Activated CD4-positive, CD25-positive, alpha-beta regulatory T cell treated with anti-CD3 and anti-CD28 coated beads, Interleukin-2, amount 50 U/mL, for 24 hours (primary cell): ENCODE measurements at regions not wholly inside any gene's neighbourhood (a gene's known extent, or its start where the extent isn't known, plus 50 kb on each side); places are given as distances from the start of the nearest gene placed in this dataset.
"Not testable (repeated sequence)": the region's sequence is repeated elsewhere in the genome, so short reads cannot be mapped to it uniquely, and the experiment has no call there.

Experiments used
- ATAC-seq, 2 donors: fragments of 150-1000 bp; cut with Tn5 transposase; one replicate each; pipeline ENCODE4 v1.10.0; 2021; ENCODE audit warnings: mild to moderate bottlenecking in 1 of 2, moderate library complexity in 1 of 2

- no peak for ATAC-seq
Observed at GRCh38 chr3:22713936-22714335, 489.2 kb upstream of the UBE2E2 start.

DNA sequence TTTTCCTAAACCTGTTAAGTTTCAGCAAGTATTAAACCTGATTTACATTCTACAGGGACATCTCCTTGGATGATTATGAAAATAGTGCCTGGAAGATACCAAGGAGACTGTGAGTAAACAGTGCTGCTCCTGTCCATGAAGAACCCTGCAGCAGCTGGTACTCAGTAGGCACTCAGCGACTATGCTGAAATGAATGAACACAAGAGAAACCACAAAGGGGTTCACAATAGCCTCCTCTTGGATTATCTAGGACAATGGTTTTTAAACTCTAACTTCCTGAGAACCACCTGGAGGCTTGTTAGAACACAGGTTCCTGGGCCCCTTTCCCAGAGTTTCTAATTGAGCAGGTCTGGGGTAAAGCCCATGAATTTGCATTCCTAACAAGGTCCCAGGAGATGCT, 488.4 kb upstream of the UBE2E2 start:
- ATAC-seq = no peak

DNA sequence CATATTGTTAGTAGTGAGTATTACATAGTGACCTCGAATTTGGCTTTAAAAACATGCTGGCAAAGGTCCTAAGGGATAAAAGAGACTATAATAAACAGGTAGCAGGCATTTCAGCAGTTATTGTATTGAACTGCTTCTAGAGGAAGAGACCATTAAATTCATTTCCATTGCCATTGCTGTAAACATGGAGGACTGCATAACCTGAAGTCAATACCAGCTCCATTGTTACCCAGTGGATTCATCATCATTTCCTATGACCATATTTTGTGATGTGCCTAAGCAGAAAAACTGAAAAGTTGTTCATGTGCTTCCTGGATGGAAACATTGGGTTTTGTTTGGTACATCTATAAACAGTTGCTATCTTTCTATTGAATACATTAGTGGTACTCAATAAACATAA, 482.5 kb upstream of the UBE2E2 start:
- no peak for ATAC-seq

DNA sequence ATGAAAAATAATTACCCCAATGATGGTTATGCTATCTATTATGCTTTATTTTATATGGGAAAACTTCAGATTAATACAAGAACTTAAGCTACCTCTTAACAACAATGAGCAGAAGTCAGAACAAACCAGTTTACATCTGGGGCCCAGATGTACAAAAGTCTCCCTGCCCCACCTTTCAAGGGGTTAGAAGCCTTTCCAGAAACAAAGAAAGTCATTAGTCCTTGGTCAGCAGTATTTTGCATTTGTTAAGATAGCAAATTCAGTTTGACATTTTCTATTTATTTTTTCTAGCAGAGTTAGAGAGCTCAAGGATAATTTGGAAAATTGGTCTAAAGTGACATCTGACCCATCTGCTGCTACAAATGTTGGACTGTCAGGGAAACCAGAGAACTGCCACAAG, 478.7 kb upstream of the UBE2E2 start:
- no peak for ATAC-seq

DNA sequence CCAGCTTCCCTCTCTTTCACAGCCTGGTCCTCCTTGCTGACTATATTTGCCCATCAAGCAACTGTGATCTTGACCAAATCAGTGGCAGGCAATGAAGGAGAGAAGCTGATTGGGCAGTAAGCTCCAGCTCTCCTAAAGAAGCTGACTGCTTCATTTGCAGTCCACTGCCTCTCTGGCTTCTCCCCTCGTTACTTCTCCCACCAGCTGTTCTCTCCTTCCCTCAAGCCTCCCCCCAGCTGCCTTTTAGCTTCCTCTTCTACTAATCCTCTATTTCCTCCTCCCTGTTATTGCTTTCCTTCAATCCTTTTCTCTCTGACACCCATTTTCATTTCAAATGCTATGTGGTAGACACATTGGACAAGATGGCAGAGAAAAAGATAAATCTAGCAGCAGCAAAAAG, 474.7 kb upstream of the UBE2E2 start:
- ATAC-seq = no peak

GRCh38 chr3:22729212-22729611, 473.9 kb upstream of the UBE2E2 start:
- ATAC-seq = no peak

DNA sequence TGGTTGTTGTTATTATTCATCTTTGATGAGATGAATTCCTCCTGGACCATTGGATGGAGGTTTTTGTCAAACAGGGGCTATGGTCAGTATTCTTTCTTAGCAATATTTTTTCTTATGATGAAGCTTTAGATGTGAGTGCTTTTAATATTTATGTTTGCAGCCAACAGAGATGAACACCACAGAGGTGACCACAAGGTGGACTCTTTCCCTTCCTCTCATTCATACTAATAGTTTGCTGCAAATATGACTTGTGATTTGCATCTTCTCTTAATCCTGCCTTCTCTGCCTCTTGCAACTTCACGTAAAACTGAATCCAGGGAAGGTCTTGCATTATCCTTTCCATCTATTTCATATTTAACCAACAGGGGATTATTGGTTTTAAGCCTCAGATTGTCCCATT, 473.1 kb upstream of the UBE2E2 start:
- ATAC-seq = no peak

DNA sequence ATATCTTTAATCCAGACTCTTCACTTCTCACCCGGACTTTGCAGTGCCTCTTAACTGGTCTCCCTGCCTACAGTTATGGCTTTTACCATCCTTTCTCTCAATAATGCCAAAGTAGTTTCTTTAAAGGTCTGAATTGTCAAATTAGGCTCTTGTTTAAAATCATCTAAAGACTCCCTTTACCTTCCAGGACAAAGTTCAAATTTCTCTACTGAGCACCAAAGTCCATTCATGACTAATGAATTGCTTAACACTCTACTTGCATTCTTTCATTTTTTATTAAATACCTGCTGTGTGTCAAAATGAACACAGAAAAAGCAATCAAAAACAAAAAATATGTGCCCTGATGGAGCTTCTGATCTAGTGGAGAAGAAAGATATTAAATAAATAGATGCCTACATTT, 472.4 kb upstream of the UBE2E2 start:
- ATAC-seq = no peak

- no peak for ATAC-seq
Observed at GRCh38 chr3:22731901-22732300, 471.2 kb upstream of the UBE2E2 start.

GRCh38 chr3:22732641-22733040, 470.5 kb upstream of the UBE2E2 start:
- ATAC-seq = no peak

DNA sequence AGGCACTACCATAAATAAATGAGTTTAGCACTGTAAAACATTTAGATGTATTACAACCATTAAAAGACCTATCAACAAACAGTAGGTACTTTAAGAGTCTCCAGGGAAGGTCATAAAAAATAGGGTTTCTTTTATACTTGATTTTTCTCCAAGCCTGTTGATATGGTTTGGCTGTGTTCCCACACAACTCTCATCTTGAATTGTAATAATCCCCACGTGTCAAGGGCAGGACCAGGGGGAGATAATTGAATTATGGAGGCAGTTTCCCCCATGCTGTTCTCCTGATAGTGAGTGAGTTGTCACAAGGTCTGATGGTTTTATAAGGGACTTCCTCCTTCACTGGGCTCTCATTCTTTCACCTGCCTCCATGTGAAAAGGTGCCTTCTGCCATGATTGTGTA, 468.9 kb upstream of the UBE2E2 start:
- no peak for ATAC-seq

DNA sequence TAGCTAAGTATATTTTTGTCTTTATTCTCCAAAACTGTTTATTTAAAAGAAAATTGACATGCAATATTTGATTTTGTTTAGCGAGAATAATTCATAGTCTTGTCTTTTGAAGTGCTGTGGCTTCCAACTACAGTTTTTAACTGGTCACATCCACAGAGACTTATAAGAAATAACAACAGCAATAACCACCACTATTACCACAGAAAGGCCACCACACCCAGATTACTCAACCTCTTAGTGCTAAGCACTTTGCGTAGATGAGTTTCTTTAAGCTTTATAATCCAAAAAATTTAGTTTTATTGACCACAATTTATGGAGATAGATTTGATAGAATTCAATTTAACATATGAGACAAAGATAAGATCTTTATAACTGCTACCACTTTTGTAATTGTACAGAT, 468.4 kb upstream of the UBE2E2 start:
- ATAC-seq = no peak

- ATAC-seq = no peak
Observed at GRCh38 chr3:22735373-22735772, 467.8 kb upstream of the UBE2E2 start.

DNA sequence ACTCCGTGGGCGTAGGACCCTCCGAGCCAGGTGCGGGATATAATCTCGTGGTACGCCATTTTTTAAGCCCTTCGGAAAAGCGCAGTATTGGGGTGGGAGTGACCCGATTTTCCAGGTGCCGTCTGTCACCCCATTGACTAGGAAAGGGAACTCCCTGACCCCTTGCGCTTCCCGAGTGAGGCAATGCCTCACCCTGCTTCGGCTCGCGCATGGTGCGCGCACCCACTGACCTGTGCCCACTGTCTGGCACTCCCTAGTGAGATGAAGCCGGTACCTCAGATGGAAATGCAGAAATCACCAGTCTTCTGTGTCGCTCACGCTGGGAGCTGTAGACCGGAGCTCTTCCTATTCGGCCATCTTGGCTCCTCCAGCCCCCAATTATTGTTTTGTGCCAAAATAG, 459.7 kb upstream of the UBE2E2 start:
- ATAC-seq = not testable (repeated sequence)

DNA sequence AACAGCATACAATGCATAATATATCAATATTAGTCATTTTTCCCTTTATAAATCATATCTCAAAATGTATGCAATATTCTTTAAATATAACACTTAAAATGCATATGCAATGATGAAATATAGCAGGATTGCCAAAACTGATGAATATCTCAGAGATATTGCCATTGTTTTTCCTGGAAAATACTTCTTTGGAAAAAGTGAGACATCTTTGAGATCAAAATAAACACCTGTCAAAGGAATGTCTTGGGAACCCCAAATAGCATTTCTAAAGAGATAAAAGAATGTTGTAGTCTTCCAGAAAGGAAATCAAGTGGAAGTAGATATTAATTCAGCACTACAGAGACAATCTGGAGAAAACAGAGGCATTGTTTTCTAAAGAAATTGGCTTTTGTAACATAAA, 457.8 kb upstream of the UBE2E2 start:
- ATAC-seq = no peak

GRCh38 chr3:22746221-22746620, 456.9 kb upstream of the UBE2E2 start:
- no peak for ATAC-seq

DNA sequence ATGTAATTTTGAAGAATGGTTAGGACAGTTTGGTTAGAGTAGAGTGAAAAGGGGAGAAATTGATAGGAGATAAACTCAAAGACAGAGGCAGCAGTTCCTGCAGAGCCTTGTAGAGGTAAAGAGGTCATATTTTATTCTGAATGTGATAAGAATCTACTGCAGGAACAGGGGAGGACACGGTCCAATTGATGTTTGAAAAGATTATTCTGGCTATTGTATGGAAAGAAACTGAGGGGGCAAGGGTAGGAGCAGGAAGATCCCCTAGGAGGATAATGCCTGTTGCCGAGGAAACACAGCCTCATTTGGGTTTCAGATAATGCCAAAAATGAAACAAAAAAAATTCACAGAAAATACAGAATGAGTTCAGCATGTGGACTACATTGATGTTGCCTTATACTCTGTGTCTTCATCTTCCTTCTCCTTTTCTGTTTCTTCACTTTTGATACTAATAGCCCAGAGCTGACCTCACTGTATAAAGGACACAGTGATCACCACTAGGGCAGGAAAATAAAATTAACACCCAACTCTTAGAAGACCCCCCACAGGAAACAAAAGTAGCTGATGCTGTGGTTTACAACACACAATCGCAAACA, 454.6 kb upstream of the UBE2E2 start:
- ATAC-seq = no peak

GRCh38 chr3:22759636-22760310, 443.4 kb upstream of the UBE2E2 start:
- ATAC-seq = no peak

GRCh38 chr3:22765679-22766078, 437.4 kb upstream of the UBE2E2 start:
- no peak for ATAC-seq

DNA sequence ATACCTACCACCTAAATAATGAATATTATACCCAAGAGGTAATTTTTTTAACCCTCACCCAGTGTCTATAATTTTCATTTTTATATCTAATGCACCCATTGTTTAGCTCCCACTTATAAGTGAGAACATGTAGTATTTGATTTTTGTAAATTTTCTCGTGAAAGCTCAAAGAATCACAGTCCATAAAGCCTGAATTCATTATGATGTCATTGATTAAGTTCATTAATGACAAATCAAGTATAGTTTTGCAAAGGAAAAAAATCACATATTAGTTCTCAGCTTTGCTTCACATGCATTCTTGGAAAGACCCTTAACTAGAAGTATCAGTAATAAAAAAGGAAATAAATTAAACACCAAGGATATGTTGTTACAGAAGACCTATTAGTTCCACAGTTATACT, 425.3 kb upstream of the UBE2E2 start:
- no peak for ATAC-seq

DNA sequence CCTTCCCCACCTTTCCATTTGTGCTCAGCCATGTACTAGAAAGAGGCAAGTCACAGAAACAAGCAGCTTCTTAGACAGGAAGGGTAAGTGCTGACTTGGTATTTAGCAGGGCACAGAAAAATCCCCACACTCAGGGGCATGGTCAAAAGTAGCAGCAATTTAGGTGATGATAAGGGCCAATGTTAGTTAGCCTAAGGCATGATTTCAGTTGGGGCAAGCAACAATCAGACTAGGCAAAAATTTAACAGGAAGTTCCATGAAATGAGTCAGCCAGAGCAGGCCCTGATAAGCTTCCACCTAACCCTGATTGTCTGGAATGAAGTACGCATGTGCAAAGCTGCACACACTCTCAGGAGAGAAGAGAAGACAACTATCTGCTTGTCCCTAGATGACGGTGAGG, 423.4 kb upstream of the UBE2E2 start:
- no peak for ATAC-seq

DNA sequence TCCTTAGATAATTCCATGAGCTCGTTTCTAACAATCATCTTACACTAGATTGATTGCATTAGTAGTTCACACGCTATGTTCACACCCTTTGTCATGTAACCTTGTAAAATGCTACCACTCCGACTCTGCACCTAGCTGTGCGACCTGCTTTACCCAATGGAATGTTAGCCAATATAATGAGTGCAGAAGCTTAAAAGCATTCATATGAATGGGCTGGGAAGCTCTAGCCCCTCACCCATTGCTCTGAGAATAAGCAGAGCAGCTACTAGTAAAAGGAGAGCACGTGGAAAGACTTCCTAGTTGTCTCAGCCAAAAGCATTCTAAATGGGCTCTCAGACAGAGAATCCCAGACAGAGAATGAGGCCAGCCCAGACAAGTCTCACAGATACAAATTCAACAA, 410.6 kb upstream of the UBE2E2 start:
- ATAC-seq = no peak

DNA sequence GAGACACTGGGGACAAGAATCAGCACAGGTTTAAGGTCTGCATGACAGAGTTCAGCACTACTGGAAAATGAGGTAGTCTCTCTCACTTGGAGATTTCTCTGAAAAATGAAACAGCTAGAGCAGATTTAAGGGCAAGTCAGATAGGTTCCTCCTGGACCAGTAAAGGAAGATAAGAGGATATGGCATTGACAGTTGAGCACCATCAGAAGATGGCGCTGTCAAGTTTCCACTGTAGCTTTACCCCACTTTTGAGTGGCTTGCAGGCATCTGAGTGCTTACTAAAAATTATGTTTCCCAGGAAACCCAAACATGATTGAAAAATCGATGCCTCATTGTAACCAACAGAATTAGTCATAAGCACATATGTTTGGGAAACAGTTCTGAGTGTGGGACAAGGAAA, 407.2 kb upstream of the UBE2E2 start:
- no peak for ATAC-seq

- no peak for ATAC-seq
Observed at GRCh38 chr3:22798461-22798860, 404.7 kb upstream of the UBE2E2 start.

DNA sequence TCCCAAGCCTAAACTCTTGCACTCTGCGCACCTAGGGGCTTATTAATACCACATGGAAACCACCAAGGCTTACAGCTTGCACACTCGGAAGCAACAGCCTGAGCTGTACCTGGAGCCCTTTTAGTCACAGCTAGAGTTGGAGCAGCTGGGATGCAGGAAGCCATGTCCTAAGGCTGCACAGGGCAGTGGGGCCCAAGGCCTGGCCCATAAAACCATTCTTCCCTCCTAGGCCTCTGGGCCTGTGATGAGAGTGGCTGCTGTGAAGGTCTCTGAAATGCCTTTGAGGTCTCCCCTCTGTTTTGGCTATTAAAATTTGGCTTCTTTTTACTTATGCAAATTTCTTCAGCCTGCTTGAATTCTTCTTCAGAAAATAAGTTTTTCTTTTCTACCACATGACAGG, 383.9 kb upstream of the UBE2E2 start:
- no peak for ATAC-seq
